ENCODE measurements at regions not wholly inside any gene's neighbourhood (a gene's known extent, or its start where the extent isn't known, plus 50 kb on each side); places are given as distances from the start of the nearest gene placed in this dataset.
"Not testable (repeated sequence)": the region's sequence is repeated elsewhere in the genome, so short reads cannot be mapped to it uniquely, and the experiment has no call there.

DNA sequence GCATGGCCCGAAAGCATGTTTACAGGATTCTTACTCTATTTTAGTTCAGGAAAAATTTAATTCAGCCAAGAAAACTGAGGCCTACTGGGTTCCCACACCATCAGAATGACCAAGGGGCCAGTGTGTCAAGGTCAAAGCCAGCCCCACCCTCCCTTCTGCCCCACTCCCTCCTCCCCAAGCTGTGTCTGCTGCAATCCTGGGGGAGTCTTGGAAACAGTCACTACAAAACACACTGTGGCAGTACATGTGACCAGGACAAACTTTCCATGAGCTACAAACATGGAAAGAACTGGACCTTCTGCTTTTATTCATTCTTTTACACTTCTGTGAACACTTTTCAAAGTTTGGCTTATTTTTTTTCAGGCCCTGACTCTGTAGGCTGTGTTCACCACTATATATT is 1228.8 kb upstream of the TMEM132C start:
- no peak for DNase-seq (ENCODE audit: low spot score)

DNA sequence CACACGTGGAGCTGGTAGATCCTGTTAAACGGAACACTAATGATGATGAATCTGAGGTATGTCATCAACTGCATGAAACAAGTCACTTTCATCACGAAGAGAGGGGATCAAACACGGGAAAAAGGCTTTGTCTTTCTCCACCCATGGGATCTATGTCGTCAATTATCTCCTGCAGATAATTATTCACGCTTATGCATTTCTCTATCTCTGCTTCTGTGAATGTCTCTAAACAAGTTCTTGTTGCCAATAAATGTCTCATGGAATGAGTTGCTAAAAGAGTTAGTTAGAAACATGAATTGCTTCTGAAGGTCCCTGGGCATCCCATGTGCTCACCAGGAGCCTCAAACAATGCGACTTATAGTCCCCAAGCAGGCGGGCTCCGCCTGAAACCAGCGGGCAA is 1228.2 kb upstream of the TMEM132C start:
- no peak for DNase-seq (ENCODE audit: low spot score)

DNA sequence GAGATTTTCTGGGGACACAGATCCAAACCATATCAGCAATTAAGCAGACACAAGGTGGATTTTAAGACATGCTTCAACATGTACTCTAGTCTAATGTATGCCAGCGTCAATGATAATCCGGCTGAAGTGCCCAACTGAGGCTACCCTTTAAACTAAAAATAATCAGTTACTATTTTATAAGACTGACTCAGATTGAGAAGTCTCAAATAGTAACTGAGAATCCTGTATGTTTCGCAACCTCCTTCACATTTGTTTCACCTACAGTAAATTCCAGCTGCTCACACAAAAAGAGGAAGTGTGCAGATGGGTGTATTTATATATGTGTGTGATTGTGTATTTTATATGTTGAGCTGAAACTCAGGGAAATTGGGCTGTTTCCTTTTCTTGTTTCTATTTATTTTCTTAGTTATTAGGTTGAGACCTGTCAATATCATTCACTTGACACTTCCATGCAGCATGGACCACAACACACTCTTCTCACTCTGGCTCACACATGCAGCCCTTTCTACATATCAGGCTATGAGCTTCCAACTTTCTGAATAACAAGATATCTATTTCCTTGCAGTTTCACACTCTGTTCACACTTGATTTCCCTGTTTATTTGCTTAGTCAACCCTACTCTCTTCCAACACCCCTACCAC is 1224.9 kb upstream of the TMEM132C start:
- peak; percentile 37 for DNase-seq (ENCODE audit: low spot score)

DNA sequence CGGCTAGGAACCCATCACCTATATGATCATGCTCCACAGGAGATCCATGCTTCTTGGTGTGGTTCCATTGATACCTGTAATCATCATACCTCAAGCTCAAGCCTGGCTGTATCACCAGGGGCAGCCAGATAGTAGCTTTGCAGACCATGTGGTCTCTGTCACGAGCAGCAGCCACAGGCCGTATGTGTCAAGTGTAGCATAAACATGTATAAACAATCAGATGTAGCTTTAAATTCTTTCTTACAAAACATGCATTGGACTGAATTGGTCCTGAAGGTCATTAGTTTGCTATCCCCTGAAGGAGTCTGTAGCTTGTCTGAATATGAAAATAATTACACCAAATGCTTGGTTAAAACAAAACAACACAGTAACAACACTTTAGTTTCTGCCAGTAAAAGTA is 1223.2 kb upstream of the TMEM132C start:
- DNase-seq (ENCODE audit: low spot score): no peak

DNA sequence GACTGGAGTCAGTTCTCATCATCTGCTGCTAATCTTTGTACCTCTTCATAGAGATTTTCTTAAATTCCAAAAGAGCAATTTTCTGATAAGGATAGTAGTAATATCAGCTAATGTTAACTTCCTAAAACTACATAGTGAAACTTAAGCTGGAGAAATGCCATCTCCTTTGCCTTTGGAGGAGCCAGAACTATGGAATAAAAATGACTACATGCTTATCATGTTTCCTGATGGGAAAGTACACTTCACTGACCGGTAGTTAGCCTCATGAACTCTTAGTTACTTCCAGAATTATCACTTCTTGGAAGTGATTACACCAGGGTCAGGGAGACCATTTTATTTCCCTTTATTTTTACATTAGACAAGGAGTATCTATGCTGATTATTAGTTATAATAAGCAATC is 1222.1 kb upstream of the TMEM132C start:
- DNase-seq (ENCODE audit: low spot score): no peak

DNA sequence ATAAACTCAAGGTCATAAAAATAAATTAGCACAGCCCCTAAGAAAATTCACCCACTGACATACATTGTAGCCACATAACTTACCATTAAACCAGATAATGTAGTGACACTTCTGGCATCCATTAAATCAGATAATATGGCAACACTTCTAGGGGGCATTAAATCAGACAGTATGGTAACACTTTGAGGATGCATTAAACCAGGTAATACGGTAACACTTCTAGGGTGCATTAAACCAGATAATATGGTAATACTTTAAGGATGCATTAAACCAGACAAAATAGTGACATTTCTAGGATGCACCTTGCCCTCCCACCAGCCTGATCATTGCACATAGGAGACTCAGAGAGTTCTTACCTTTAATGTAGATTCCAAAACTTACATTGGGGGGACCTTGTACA is 1220.5 kb upstream of the TMEM132C start:
- no peak for DNase-seq (ENCODE audit: low spot score)

DNA sequence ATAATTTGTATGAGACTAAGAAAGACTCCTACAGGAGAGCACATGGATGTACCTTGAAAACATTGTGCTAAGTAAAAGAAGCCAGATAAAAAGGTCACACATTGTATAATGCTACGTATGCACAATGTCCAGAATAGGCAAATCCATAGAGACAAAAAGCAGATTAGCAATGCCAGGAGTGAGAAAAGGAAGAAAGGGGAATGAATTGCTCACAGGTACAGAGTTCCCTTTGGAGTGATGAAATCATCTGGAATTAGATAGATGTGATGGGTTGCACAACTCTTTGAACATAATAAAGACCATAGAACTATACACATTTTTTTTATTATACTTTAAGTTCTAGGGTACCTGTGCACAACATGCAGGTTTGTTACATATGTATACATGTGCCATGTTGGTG is 1218.9 kb upstream of the TMEM132C start:
- DNase-seq (ENCODE audit: low spot score): no peak

DNA sequence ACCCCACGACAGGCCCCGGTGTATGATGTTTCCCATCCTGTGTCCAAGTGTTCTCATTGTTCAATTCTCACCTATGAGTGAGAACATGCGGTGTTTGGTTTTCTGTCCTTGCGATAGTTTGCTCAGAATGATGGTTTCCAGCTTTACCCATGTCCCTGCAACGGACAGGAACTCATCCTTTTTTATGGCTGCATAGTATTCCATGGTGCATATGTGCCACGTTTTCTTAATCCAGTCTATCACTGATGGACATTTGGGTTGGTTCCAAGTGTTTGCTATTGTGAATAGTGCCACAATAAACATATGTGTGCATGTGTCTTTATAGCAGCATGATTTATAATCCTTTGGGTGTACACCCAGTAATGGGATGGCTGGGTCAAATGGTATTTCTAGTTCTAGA is 1218.4 kb upstream of the TMEM132C start:
- DNase-seq (ENCODE audit: low spot score): not testable (repeated sequence)

DNA sequence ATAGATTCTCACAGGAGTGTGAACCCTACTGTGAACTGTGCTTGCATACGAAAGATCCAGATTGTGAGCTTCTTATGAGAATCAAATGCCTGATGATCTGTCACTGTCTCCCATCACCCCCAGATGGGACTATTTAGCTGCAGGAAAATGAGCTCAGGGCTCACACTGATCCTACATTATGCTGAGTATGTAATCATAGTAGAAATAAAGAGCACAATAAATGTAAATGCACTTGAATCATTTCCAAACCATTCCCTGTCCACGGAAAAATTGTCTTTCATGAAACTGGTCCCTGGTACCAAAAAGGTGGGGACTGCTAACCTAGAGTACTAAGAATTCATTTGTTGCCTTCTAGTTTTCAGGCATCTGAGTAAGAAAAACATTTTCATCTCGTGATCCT is 1215.8 kb upstream of the TMEM132C start:
- no peak for DNase-seq (ENCODE audit: low spot score)

DNA sequence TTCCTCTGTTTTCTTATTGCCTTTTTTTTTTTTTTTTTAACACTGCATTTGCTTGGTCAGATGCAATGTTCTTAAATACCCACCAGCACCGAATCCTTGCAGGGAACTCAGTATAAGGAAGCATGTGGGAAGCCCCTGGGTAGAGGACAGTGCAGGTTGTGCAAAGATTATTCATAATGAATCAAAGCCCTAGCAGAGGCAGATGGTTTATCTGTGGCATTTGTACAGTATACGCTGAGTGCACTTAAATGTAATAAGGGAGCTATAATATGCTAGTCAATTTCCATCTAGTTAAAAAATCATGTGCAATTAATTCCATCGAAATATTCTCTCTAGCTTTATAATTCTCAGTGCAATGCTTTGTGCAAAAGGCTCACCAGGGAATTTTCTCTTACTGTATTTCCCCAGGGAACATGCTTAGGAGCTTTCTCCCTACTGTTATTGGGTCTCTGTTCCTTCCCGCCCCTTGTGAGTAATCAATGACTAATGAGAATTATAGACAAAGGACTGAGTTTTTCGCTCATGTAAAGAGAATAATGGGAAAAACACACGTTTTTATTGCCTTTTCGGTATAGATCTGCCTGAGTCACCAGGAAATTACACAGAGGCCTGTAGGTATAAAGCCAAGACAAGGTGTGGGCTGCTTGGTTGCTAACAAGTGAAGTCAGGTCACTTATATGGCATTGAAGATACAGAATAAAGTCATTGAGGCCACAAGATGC is 1214.3 kb upstream of the TMEM132C start:
- no peak for DNase-seq (ENCODE audit: low spot score)

DNA sequence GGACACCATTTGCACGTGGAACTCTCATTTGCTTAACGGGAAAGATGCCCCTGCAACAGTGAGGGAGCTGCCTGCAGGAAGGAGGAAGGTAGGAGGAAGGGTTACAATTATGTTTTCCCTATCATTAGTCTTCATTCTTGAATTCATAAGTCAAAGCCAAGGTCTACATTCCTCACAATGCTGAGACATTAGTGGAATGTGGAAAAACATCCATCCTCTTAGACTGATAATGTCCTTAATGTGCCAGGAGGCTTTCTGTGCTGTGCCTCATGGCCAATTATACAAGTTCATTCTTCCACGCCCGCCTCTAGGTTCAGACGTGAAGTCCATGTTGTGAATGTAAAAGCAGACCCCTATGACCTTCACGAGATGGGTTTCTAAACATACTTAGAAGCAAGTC is 1212.4 kb upstream of the TMEM132C start:
- DNase-seq (ENCODE audit: low spot score): no peak

DNA sequence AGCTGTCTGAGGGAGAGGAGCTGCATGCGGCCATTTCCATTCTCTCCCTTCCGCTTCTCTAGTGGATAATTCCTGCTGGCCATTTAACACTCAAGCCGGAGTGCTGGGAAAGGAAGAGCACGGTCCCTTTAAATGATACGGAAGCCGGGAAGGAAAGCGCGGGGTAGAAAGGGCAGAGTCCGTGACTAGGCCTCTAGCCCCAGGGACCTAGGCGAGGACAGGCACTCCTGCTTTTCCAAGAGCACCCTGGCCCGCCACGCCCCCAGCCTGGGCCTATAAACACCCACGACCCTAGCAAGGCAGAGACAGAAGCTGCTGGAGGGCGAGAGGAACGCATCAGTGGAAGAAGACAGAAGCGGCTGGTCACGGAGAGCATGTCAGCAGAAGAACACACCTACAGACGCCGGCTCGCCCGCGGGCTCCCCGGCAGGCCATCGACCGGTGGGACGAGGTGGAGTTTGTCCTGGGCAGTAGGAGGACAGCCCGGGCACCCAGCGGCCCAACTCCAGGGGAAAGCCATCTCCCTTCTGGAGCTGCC is 1206.6 kb upstream of the TMEM132C start:
- DNase-seq (ENCODE audit: low spot score): no peak

DNA sequence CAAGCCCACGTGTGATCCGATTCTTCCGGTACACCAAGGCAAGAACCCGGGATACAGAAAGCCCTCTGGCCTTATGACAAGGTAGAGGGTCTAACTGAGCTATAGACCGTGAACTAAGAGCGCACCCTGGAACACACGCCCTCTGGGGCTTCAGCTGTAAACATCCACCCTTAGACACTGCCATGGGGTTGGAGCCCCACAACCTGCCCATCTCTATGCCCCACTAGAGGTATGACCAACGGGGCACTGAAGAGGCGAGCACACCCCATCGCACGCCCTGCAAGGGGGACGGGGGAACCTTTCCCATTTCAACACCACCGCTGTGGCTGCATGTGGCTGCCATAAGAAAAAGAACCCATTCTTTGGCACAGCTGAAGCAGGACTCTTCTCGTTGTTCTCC is 1206.0 kb upstream of the TMEM132C start:
- no peak for DNase-seq (ENCODE audit: low spot score)

DNA sequence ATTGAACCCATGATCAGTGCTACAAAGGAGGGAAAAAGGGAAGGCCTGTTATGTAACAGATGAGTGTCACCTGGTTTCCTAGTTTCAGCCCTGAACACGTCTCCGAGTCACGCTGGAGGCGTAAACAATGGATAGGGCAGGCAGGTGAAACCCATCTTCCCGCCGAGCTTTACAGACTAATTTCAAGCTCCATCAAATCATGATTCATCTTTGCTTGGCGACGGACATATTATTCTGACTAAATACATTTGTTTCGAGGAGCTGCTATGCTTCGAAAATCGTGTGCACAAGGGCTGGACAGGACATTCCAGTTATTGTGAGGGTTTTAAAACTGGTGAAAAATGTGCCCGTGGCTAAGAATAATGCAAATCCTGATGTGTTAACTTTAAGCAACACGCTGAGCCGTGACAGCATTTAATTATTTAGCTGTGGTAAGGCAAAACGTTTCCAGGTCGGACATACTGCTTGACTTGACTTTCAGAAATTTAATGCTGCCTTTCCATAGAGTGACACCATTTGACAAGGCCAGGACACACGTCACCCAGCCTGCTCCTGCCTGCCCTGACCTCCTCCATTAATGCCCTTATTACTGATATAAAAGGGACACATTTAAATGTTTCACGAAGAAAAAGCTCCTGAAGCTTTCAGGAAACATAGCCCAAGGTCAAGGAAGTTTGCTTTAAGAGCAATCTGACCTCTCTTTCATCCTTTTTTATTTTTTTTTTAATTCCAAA is 1203.5 kb upstream of the TMEM132C start:
- no peak for DNase-seq (ENCODE audit: low spot score)

DNA sequence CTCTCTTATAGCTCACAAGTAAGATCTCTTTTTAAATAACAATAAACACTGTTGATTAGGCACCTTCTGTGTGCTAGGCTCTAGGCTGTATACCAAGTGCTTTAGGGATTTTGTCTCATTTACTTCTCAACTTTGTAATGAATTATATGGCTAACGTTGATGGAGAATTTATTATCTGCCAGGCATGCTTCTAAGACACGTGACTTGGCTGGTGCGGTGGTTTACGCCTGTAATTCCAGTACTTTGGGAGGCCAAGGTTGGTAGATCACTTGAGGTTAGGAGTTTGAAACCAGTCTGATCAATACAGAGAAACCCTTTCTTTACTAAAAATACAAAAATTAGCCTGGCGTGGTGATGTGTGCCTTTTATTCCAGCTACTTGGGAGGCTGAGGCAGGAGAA is 1202.8 kb upstream of the TMEM132C start:
- no peak for DNase-seq (ENCODE audit: low spot score)

DNA sequence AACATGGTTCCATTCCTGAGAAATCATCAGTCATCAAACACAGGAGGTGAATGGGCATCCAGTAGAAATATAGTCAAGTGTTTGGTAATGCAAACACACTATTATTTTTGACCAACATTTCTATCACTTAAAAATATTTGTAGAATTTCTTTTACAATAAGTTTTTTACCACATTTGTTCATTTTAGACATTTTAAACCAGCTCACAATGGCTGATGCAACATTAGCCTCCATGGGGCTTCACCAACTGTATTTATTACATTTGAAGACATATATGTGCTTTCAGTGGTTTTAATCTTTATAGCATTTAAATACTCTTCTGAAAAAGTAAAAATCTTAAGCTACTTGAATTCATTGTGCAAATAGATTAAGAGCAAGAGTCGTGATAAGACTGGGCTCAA is 1201.4 kb upstream of the TMEM132C start:
- no peak for DNase-seq (ENCODE audit: low spot score)

DNA sequence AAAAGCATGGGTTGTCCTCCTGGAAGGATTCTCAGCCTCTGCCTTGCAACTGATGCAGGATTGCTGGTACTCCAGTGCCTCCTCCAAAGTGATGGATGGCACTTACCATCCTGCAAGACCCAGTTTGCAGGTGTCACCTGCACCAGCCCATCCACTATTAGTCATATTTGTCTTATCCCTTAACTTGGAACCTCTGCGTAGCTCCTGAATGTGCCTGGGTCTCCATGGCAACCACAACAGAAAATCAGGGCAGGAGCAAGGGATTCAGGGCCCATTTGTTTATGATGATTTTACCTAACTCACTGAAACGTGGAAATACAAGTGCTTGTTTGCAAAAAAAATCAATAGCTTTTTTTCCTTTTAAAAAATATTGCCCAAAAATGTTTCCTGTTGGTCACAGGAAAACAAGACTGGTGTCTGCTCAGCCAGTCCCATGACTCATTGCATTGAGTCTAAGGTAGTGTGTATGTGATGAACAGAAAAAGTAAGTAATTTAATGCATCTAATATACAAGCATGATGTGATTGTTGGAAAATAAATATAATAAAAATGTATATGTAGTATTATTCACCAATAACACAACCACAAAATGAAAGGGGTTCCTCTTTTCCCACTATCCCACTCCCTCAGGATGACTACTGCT is 1196.3 kb upstream of the TMEM132C start:
- no peak for DNase-seq (ENCODE audit: low spot score)

DNA sequence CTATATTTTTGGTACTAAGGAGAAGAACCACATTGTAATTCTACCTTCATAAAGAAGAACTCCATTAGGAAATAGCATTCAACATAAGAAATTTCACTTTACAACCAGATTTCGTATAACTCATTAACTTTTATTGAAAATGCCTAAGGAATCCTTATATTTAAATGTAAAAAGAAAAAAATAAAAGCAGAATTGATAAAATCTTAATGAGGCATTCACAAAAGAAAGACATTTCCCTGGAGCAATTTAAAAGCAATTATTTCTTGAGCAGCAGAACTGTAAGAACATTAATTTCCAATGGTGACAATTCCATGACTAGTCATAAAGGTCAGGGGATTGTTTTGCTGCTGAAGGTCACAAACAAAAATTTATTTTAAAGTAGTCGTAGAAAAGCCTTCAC is 1192.8 kb upstream of the TMEM132C start:
- no peak for DNase-seq (ENCODE audit: low spot score)

DNA sequence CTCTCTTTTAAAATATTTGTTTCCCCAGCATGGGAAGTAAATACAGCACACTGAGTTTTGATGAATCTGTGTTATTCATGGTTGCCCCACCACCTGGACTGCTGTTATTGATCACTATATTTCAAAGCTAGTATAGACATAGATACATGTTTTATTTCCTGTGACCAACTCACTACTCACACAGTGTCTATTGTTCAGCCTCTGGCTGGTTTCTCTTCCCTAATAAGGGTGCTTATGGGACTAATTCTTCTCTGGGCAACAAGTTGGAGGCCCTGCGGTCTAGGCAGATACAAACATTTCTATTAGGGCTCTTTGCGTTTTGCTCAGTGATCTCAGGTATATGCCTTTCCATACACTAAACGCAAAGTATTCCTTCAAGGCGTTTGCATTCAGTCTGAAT is 1191.0 kb upstream of the TMEM132C start:
- no peak for DNase-seq (ENCODE audit: low spot score)

DNA sequence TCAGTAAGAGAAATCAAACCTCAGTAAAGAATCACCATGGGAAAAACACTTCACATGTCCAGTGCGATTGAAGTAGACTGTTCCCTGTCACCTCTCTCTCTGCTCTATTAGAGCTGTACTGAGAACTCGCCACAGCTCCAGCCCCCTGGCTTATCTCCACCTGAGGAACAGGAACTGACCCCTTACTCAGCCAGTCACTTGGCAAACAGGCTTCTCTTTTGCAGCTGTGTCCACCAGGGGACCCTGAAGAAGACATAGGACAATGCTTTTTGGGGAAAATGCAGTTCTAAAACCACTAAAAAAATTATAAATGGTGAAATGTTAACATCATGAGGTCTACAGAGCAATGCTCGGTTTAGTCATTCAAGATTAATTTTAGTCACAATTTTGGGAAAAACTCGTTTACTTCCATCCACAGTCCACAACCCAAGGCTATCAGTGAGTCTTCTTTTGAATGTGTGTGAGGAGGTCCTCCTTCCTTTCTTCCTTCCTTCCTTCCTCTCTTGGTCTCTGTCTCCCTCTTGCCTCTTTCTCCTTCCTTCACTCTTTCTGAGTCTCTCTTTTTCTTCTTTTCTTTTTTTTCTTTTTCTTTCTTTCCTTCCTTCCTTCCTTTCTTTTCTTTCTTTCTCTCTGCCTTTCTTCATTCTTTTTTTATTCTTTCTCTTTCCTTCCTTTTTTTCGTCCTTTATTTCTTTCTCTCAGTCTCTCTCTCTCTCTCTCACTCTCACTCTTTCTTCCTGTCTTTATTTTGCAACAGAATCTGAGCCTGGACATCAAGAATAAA is 1189.5 kb upstream of the TMEM132C start:
- no peak for DNase-seq (ENCODE audit: low spot score)

DNA sequence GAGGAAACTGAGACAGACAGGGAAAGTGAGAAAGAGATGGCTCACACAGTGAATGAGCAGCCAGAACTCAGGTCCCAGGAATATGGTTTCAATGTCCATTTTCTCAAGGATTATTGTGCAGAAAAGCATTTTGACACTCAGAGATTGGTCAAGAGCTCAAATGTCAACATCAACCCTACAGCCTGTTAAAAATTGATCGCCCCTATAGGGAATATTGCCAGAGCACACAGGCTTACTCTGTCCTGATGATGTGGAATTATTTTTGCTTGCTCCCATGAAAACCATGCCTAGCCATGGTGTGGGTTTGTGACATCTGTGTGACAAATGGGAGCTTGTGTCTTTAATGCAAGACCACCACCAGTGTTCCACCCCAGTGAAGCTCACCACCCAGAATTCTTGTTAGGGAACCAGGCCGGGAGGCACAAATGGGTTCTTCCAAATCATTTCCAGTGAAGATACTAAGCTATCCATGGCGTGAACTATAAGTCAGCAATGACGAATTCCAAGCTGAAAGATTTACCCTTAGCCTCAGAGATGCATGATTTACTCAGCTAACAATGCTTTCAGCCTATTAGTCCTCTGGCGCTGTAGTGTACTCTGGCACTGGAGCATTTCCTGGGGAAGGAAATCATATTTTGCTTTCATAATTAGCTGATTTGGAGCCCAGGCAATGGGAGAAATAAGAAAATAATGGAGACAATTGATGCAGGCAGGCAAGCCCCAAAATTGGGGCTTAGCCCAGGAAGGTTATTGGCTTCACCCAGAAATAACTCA is 1188.2 kb upstream of the TMEM132C start:
- no peak for DNase-seq (ENCODE audit: low spot score)

Measured in NAMALWA (cell line).